HG03135 (cell line): ENCODE measurements at regions not wholly inside any gene's neighbourhood (a gene's known extent, or its start where the extent isn't known, plus 50 kb on each side); places are given as distances from the start of the nearest gene placed in this dataset.

Experiments
- ATAC-seq: cut with Tn5 transposase; IDR thresholded peaks from one replicate; pipeline ENCODE4 v1.9.1; 2021; ENCODE audit warnings: mild to moderate bottlenecking, moderate library complexity; ENCODE audit not compliant: unreplicated experiment

GRCh38 chr3:28877912-28878311 is 403.0 kb upstream of the RBMS3 start:
- ATAC-seq = no peak

- no peak for ATAC-seq
These were observed 390.5 kb upstream of the RBMS3 start for GRCh38 chr3:28890373-28890772.

- no peak for ATAC-seq
These were observed 389.4 kb upstream of the RBMS3 start for GRCh38 chr3:28891485-28891884.

- no peak for ATAC-seq
These were observed 380.6 kb upstream of the RBMS3 start for GRCh38 chr3:28900301-28900700.

GRCh38 chr3:28901018-28901417 is 379.9 kb upstream of the RBMS3 start:
- no peak for ATAC-seq

GRCh38 chr3:28903171-28903601 is 377.7 kb upstream of the RBMS3 start:
- ATAC-seq = no peak

- ATAC-seq = no peak
These were observed 375.1 kb upstream of the RBMS3 start for GRCh38 chr3:28905798-28906197.

- no peak for ATAC-seq
These were observed 374.1 kb upstream of the RBMS3 start for GRCh38 chr3:28906561-28907310.

GRCh38 chr3:28907616-28908015 is 373.3 kb upstream of the RBMS3 start:
- no peak for ATAC-seq

GRCh38 chr3:28912120-28912885 is 368.6 kb upstream of the RBMS3 start:
- ATAC-seq = no peak

GRCh38 chr3:28915741-28916500 is 364.9 kb upstream of the RBMS3 start:
- ATAC-seq = no peak

GRCh38 chr3:28916713-28917499 is 364.0 kb upstream of the RBMS3 start:
- peak; percentile 94 for ATAC-seq

- ATAC-seq = no peak
These were observed 362.9 kb upstream of the RBMS3 start for GRCh38 chr3:28917895-28918475.

- ATAC-seq = no peak
These were observed 358.5 kb upstream of the RBMS3 start for GRCh38 chr3:28922376-28922775.

- ATAC-seq = no peak
These were observed 356.9 kb upstream of the RBMS3 start for GRCh38 chr3:28923994-28924393.

- no peak for ATAC-seq
These were observed 356.0 kb upstream of the RBMS3 start for GRCh38 chr3:28924744-28925360.

GRCh38 chr3:28933337-28933736 is 347.5 kb upstream of the RBMS3 start:
- ATAC-seq = no peak

GRCh38 chr3:28934126-28934813 is 346.6 kb upstream of the RBMS3 start:
- no peak for ATAC-seq

- no peak for ATAC-seq
These were observed 345.7 kb upstream of the RBMS3 start for GRCh38 chr3:28935146-28935545.
